ENCODE measurements at regions not wholly inside any gene's neighbourhood (a gene's known extent, or its start where the extent isn't known, plus 50 kb on each side); places are given as distances from the start of the nearest gene placed in this dataset.

DNA sequence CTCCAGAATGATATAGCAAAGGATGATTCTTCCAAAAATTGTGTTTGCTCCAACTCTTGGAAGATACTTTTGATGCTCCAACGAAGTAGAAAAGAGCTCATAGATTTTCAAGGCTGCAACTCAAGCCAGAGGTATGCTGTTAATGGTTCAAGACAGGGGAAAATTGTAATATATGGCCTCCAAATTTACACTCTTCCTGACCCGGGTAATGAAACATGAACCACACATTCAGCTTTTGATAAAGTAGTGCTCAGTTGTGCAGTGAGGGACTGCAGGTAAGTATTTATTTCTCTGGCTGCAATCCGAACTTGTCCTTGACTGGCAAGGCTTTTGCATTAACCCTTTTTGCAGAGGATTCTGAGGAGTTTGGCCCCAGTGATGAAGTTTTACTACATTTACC is 446.4 kb downstream of the RASEF start:
- TF ChIP-seq CTCF (IDR thresholded peaks at IDR 0.05; ENCODE audit: low read depth, low read length, poor library complexity, severe bottlenecking) (no peak), EZH2phosphoT487 (IDR thresholded peaks at IDR 0.05; ENCODE audit: borderline replicate concordance, low read length) (no peak)

All from DOHH2 (cell line).